Liver (tissue), 7 donors: ENCODE measurements at regions not wholly inside any gene's neighbourhood (a gene's known extent, or its start where the extent isn't known, plus 50 kb on each side); places are given as distances from the start of the nearest gene placed in this dataset.

ENCODE experiments used
- DNase-seq: peaks from one replicate; pipeline ENCODE4 v3.0.0-alpha.2; 2017; ENCODE audit warnings: low spot score
- H3K27ac ChIP-seq, 2 donors: one replicate each; pipeline ENCODE4 v1.7.0; 2013; ENCODE audit warnings: inconsistent platforms in 2 of 2, low read length in 2 of 2, control low read depth in 1 of 2, low read depth in 1 of 2, mild to moderate bottlenecking in 1 of 2
- H3K27me3 ChIP-seq, 4 donors: one replicate each; pipeline versions ENCODE4 v1.6.1 to v1.7.0; 2013; ENCODE audit warnings: low read length in 3 of 4, inconsistent platforms in 1 of 4, mild to moderate bottlenecking in 1 of 4, moderate library complexity in 1 of 4; ENCODE audit not compliant: control insufficient read depth in 4 of 4, insufficient read depth in 4 of 4
- H3K36me3 ChIP-seq, 4 donors: one replicate each; pipeline versions ENCODE4 v1.6.1 to v1.7.0; 2013; ENCODE audit warnings: low read length in 3 of 4, mild to moderate bottlenecking in 3 of 4, low read depth in 1 of 4, moderate library complexity in 1 of 4; ENCODE audit not compliant: control insufficient read depth in 4 of 4, insufficient read depth in 3 of 4
- H3K4me1 ChIP-seq, 4 donors: one replicate each; pipeline versions ENCODE4 v1.6.1 to v1.7.0; 2013; ENCODE audit warnings: low read length in 3 of 4, mild to moderate bottlenecking in 3 of 4, moderate library complexity in 1 of 4; ENCODE audit not compliant: control insufficient read depth in 4 of 4, insufficient read depth in 4 of 4
- H3K4me3 ChIP-seq, 3 donors: one replicate each; pipeline versions ENCODE4 v1.6.1 to v1.7.0; 2013; ENCODE audit warnings: low read length in 3 of 3, control low read depth in 1 of 3, low read depth in 1 of 3, mild to moderate bottlenecking in 1 of 3
- H3K9ac ChIP-seq, 2 donors: one replicate each; pipeline ENCODE4 v1.7.0; 2013; ENCODE audit warnings: low read length in 2 of 2, mild to moderate bottlenecking in 2 of 2, moderate library complexity in 2 of 2, control low read depth in 1 of 2, low read depth in 1 of 2
- H3K9me3 ChIP-seq, 4 donors: one replicate each; pipeline versions ENCODE4 v1.6.1 to v1.7.0; 2013; ENCODE audit warnings: low read length in 3 of 4; ENCODE audit not compliant: control insufficient read depth in 4 of 4
- FOXA1 ChIP-seq: IDR thresholded peaks from 2 replicates; pipeline ENCODE4 v1.6.1; 2016; ENCODE audit warnings: antibody characterized with exemption
- FOXA2 ChIP-seq: IDR thresholded peaks from 2 replicates; pipeline ENCODE4 v1.6.1; 2016; ENCODE audit warnings: antibody characterized with exemption
- GABPA ChIP-seq, 2 donors: IDR thresholded peaks in 1 of 2; conservative IDR thresholded peaks in 1 of 2; 2 replicates each; pipeline ENCODE4 v1.6.1; 2016; ENCODE audit warnings: antibody characterized with exemption in 2 of 2, mild to moderate bottlenecking in 1 of 2, moderate library complexity in 1 of 2
- JUND ChIP-seq, 2 donors: IDR thresholded peaks; 2 replicates each; pipeline ENCODE4 v1.6.1; 2016; ENCODE audit warnings: antibody characterized with exemption in 2 of 2
- NR2F2 ChIP-seq: IDR thresholded peaks from 2 replicates; pipeline ENCODE4 v1.6.1; 2016; ENCODE audit warnings: antibody characterized with exemption
- RAD21 ChIP-seq, 2 donors: IDR thresholded peaks; 2 replicates each; pipeline ENCODE4 v1.6.1; 2016; ENCODE audit warnings: antibody characterized with exemption in 2 of 2, mild to moderate bottlenecking in 2 of 2
- SP1 ChIP-seq: IDR thresholded peaks from 2 replicates; pipeline ENCODE4 v1.6.1; 2018; ENCODE audit warnings: antibody characterized with exemption, mild to moderate bottlenecking
- TAF1 ChIP-seq: conservative IDR thresholded peaks from 2 replicates; pipeline ENCODE4 v1.6.1; 2016; ENCODE audit warnings: antibody characterized with exemption, mild to moderate bottlenecking
- YY1 ChIP-seq: IDR thresholded peaks from 2 replicates; pipeline ENCODE4 v1.6.1; 2016; ENCODE audit warnings: antibody characterized with exemption, mild to moderate bottlenecking
- WGBS: extraction: QIAGEN DNeasy Blood & Tissue Kit; methylation state at CpG from one replicate; pipeline ENCODE4 v1.1.7; 2013; 5-methylcytosine and 5-hydroxymethylcytosine counted together
- TF ChIP-seq, protein P1 (sequence below): IDR thresholded peaks from 2 replicates; pipeline ENCODE4 v1.6.1; 2016; ENCODE audit warnings: antibody characterized with exemption
- TF ChIP-seq, protein P2 (sequence below): IDR thresholded peaks from 2 replicates; pipeline ENCODE4 v1.6.1; 2016; ENCODE audit warnings: antibody characterized with exemption, mild to moderate bottlenecking
- TF ChIP-seq, protein P3 (sequence below): IDR thresholded peaks from 2 replicates; pipeline ENCODE4 v1.6.1; 2016; ENCODE audit warnings: antibody characterized with exemption
- donor health status: healthy.
- donor health status: healthy.
- donor health status: healthy.
- donor health status: healthy.

DNA sequence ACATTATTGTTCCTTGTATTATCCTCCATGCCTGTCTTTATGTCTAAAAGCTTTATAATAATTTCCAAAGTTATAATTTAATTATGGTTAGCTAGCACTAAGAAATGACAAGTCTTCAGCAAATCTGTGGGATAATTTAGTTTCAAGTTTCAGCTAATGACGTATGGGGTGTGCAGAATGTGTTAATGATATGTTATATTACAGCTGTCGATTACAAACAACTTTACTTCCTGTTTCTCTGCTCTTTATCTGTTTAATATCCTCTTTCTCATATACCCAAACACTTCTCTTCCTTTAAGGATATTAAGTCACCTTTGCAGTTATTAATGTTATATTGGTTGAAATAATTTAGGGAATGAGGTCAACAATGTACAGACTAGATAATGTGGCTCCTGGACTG is 161.8 kb downstream of the CASP12 start:
- DNase-seq: no peak
- H3K27me3 ChIP-seq: no peaks in the 10 kb centered on the region
- H3K36me3 ChIP-seq: no peaks in the 10 kb centered on the region
- WGBS: 37% methylated on average over 2 of the region's 2 CpGs
- H3K27ac ChIP-seq: no peak overlapping the region
- H3K9ac ChIP-seq: no peak overlapping the region
- H3K9me3 ChIP-seq: no peaks in the 10 kb centered on the region
- TF ChIP-seq NR2F2: no peak
- H3K4me3 ChIP-seq: no peak overlapping the region
- no peaks in the 10 kb centered on the region for H3K4me1 ChIP-seq

DNA sequence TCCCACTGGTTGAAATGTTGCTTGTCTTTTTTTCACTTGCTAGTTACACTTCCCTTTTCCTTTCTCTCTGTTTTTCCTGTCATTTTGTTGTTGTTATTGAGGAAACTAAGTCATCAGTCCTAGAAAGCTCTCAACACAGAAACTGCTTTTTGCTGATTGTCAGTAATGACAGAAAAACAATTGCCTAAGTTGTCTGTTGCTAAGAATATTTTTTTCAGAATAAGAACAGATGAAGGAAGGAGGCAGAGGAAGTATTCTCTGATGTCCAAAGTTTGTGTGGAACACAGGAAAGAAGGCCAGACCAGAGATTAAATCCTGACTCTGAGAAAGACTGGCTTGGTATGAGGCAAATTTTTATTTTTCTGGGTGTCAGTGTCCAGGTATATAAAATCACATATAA is 163.3 kb downstream of the CASP12 start:
- H3K9ac ChIP-seq: no peak overlapping the region
- no peak for DNase-seq
- no peaks in the 10 kb centered on the region for H3K36me3 ChIP-seq
- TF ChIP-seq RAD21 (IDR thresholded peaks at IDR 0.05): no peak
- TF ChIP-seq, protein P1, sequence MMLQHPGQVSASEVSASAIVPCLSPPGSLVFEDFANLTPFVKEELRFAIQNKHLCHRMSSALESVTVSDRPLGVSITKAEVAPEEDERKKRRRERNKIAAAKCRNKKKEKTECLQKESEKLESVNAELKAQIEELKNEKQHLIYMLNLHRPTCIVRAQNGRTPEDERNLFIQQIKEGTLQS: no peak
- TF ChIP-seq JUND (IDR thresholded peaks at IDR 0.05): no peak
- no peak for TF ChIP-seq FOXA1
- no peak for TF ChIP-seq YY1
- no peak overlapping the region for H3K27ac ChIP-seq
- H3K4me1 ChIP-seq: no peaks in the 10 kb centered on the region
- no peak overlapping the region for H3K4me3 ChIP-seq
- no peaks in the 10 kb centered on the region for H3K9me3 ChIP-seq
- H3K27me3 ChIP-seq: no peaks in the 10 kb centered on the region

DNA sequence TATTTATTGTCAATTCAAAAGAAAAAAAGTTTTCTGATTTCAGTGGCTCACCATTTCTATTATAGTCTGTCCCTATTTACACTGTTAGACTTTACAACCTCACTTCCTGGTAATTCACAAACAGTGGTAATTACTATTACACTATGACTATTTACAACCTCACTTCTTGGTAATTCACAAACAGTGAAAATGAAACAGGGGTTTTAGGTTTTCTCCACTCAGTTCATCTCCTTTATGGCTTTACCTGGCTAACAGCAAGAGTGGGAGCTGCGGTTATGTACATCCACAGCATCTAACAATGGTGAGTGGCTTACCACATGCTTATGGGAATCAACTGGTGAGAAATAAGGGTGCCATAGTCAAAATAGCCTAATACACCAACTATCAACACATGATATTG is 166.4 kb downstream of the CASP12 start:
- no peak overlapping the region for H3K9ac ChIP-seq
- no peak overlapping the region for H3K4me3 ChIP-seq
- H3K9me3 ChIP-seq: no peaks in the 10 kb centered on the region
- no peaks in the 10 kb centered on the region for H3K27me3 ChIP-seq
- H3K36me3 ChIP-seq: no peaks in the 10 kb centered on the region
- no peak overlapping the region for H3K27ac ChIP-seq
- TF ChIP-seq TAF1 (no peak), SP1 (no peak), FOXA2 (no peak)
- TF ChIP-seq, protein P2, sequence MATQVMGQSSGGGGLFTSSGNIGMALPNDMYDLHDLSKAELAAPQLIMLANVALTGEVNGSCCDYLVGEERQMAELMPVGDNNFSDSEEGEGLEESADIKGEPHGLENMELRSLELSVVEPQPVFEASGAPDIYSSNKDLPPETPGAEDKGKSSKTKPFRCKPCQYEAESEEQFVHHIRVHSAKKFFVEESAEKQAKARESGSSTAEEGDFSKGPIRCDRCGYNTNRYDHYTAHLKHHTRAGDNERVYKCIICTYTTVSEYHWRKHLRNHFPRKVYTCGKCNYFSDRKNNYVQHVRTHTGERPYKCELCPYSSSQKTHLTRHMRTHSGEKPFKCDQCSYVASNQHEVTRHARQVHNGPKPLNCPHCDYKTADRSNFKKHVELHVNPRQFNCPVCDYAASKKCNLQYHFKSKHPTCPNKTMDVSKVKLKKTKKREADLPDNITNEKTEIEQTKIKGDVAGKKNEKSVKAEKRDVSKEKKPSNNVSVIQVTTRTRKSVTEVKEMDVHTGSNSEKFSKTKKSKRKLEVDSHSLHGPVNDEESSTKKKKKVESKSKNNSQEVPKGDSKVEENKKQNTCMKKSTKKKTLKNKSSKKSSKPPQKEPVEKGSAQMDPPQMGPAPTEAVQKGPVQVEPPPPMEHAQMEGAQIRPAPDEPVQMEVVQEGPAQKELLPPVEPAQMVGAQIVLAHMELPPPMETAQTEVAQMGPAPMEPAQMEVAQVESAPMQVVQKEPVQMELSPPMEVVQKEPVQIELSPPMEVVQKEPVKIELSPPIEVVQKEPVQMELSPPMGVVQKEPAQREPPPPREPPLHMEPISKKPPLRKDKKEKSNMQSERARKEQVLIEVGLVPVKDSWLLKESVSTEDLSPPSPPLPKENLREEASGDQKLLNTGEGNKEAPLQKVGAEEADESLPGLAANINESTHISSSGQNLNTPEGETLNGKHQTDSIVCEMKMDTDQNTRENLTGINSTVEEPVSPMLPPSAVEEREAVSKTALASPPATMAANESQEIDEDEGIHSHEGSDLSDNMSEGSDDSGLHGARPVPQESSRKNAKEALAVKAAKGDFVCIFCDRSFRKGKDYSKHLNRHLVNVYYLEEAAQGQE: no peak
- WGBS: 84% methylated on average over 1 of the region's 1 CpG
- H3K4me1 ChIP-seq: no peaks in the 10 kb centered on the region
- no peak for DNase-seq

DNA sequence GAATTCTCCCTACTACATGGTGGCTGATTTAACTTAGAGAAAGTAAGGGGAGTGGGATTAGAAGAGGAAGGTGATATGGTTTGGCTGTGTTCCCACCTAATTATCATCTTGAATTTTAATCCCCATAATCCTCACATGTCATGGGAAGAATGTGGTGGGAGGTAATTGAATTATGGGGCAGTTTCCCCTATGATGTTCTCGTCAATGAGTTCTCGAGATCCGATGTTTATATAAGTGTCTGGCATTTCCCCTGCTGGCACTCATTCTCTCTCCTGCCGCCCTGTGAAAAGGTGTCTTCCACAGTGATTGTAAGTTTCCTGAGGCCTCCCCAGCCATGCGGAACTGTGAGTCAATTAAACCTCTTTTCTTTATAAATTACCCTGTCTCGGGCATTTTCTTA is 169.3 kb downstream of the CASP12 start:
- no peak overlapping the region for H3K27ac ChIP-seq
- H3K9ac ChIP-seq: no peak overlapping the region
- no peaks in the 10 kb centered on the region for H3K36me3 ChIP-seq
- no peaks in the 10 kb centered on the region for H3K9me3 ChIP-seq
- TF ChIP-seq GABPA (IDR thresholded peaks at IDR 0.05 in 1 of 2, conservative IDR thresholded peaks at IDR 0.05 in 1 of 2) (no peak), FOXA1 (no peak)
- TF ChIP-seq, protein P3, sequence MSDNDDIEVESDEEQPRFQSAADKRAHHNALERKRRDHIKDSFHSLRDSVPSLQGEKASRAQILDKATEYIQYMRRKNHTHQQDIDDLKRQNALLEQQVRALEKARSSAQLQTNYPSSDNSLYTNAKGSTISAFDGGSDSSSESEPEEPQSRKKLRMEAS: no peak
- no peak for DNase-seq
- no peak overlapping the region for H3K4me3 ChIP-seq
- no peaks in the 10 kb centered on the region for H3K27me3 ChIP-seq
- no peaks in the 10 kb centered on the region for H3K4me1 ChIP-seq
- WGBS: 84% methylated on average over 6 of the region's 6 CpGs
